ENCODE measurements at regions not wholly inside any gene's neighbourhood (a gene's known extent, or its start where the extent isn't known, plus 50 kb on each side); places are given as distances from the start of the nearest gene placed in this dataset.

DNA sequence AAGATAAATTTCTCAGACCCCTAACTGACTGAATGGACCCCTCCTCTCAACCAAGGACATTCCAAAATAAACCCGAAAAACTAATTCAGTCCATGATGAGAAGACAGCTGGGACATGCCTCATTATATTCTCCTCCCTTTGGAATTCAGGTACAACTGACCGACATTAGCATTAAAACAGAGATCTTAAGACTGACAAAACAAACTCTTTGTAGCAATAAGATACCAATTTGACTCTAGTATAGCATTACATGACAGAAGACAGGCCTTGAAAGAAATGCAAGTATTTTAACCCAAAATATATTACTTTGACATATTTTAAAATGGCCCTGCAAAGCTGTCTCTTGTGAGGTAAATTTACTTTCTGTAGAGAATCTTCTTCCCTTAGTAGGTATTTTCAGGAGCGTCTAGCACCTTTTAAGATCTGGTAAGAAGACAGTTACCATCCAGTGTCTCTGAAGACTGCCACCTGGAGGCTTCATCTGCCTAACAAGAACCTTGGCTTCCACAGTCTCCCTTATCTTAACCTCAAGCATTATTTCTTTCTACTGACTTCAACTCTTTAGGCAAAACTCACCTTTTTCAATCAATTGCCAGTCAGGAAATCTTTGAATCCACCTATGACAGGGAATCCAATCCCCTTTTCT is 957.5 kb downstream of the SLC6A15 start:
- CTCF ChIA-PET = no interaction called here
- no peak overlapping the region for H3K4me3 Mint-ChIP-seq (ENCODE audit: low read depth, unreplicated experiment)
- intact Hi-C loops (cut with micrococcal nuclease; ENCODE audit: unreplicated experiment) = no loop called here

GRCh38 chr12:83954071-83954789 is 958.4 kb downstream of the SLC6A15 start:
- Mint-ChIP-seq H3K4me3 (ENCODE audit: low read depth, unreplicated experiment) (no peak overlapping the region), H3K27me3 (ENCODE audit: unreplicated experiment) (no peaks in the 10 kb centered on the region), H3K36me3 (ENCODE audit: insufficient read depth, unreplicated experiment) (no peaks in the 10 kb centered on the region), H3K4me1 (ENCODE audit: low read depth, unreplicated experiment) (peaks cover 11% of the 10 kb centered on the region), H3K9me3 (ENCODE audit: low read depth, unreplicated experiment) (no peaks in the 10 kb centered on the region), H3K27ac (ENCODE audit: unreplicated experiment) (no peak overlapping the region)
- no peak for DNase-seq
- BruUV-seq (replicated peaks) = no TSS peak
- intact Hi-C loops (cut with micrococcal nuclease; ENCODE audit: unreplicated experiment) = no loop called here
- TF ChIP-seq, protein P1, sequence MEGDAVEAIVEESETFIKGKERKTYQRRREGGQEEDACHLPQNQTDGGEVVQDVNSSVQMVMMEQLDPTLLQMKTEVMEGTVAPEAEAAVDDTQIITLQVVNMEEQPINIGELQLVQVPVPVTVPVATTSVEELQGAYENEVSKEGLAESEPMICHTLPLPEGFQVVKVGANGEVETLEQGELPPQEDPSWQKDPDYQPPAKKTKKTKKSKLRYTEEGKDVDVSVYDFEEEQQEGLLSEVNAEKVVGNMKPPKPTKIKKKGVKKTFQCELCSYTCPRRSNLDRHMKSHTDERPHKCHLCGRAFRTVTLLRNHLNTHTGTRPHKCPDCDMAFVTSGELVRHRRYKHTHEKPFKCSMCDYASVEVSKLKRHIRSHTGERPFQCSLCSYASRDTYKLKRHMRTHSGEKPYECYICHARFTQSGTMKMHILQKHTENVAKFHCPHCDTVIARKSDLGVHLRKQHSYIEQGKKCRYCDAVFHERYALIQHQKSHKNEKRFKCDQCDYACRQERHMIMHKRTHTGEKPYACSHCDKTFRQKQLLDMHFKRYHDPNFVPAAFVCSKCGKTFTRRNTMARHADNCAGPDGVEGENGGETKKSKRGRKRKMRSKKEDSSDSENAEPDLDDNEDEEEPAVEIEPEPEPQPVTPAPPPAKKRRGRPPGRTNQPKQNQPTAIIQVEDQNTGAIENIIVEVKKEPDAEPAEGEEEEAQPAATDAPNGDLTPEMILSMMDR (IDR thresholded peaks at IDR 0.05; ENCODE audit: unreplicated experiment) = no peak
- CTCF ChIA-PET = interaction anchor here (0.6 kb wide), 1 partner anchor 33 kb away, joined by 9 read pairs; no protein-coding TSS in a partner anchor

More for the DNA sequence above, 957.5 kb downstream of the SLC6A15 start:
- peaks cover 16% of the 10 kb centered on the region for H3K4me1 Mint-ChIP-seq (ENCODE audit: low read depth, unreplicated experiment)
- no peaks in the 10 kb centered on the region for H3K36me3 Mint-ChIP-seq (ENCODE audit: insufficient read depth, unreplicated experiment)
- H3K27me3 Mint-ChIP-seq (ENCODE audit: unreplicated experiment) = no peaks in the 10 kb centered on the region
- DNase-seq = no peak
- H3K27ac Mint-ChIP-seq (ENCODE audit: unreplicated experiment) = no peak overlapping the region
- TF ChIP-seq, protein P1 (IDR thresholded peaks at IDR 0.05; ENCODE audit: unreplicated experiment) = no peak
- no TSS peak for BruUV-seq (replicated peaks)
- H3K9me3 Mint-ChIP-seq (ENCODE audit: low read depth, unreplicated experiment) = no peaks in the 10 kb centered on the region

DNA sequence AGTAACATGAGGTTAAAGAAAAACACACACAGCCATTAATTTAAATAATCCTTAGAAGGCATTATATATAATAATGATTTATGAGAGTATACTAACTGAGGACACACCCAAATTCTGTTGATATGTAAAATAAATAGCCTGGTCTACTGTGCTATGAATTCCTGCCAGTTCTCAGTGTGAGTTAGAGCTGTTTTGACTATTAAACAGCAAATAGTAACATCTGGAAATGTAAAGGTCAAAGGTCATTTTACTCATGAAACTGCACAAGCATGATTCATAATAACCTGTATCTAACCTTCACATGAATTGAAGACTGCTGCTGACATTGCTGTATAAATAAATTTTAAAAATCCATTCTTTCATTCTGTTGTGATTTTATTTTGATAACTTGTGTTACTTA is 966.7 kb downstream of the SLC6A15 start:
- BruUV-seq (replicated peaks) = no TSS peak
- DNase-seq = no peak

GRCh38 chr12:83939718-83940117 is 972.9 kb downstream of the SLC6A15 start:
- TF ChIP-seq, protein P1 (IDR thresholded peaks at IDR 0.05; ENCODE audit: unreplicated experiment) = no peak
- BruUV-seq (replicated peaks) = no TSS peak
- DNase-seq = no peak
- Mint-ChIP-seq H3K4me1 (ENCODE audit: low read depth, unreplicated experiment) (peaks cover 9% of the 10 kb centered on the region), H3K4me3 (ENCODE audit: low read depth, unreplicated experiment) (no peak overlapping the region), H3K9me3 (ENCODE audit: low read depth, unreplicated experiment) (no peaks in the 10 kb centered on the region), H3K36me3 (ENCODE audit: insufficient read depth, unreplicated experiment) (no peaks in the 10 kb centered on the region), H3K27ac (ENCODE audit: unreplicated experiment) (no peak overlapping the region), H3K27me3 (ENCODE audit: unreplicated experiment) (no peaks in the 10 kb centered on the region)
- CTCF ChIA-PET = no interaction called here
- intact Hi-C loops (cut with micrococcal nuclease; ENCODE audit: unreplicated experiment) = loop anchor here (10.0 kb wide), 1 partner anchor 235 kb away; no protein-coding TSS in a partner anchor

More for the DNA sequence above, 966.7 kb downstream of the SLC6A15 start:
- intact Hi-C loops (cut with micrococcal nuclease; ENCODE audit: unreplicated experiment) = loop anchor here (10.0 kb wide), 1 partner anchor 229 kb away; no protein-coding TSS in a partner anchor
- Mint-ChIP-seq H3K9me3 (ENCODE audit: low read depth, unreplicated experiment) (no peaks in the 10 kb centered on the region), H3K4me1 (ENCODE audit: low read depth, unreplicated experiment) (peaks cover 9% of the 10 kb centered on the region), H3K27ac (ENCODE audit: unreplicated experiment) (no peak overlapping the region), H3K36me3 (ENCODE audit: insufficient read depth, unreplicated experiment) (no peaks in the 10 kb centered on the region), H3K27me3 (ENCODE audit: unreplicated experiment) (no peaks in the 10 kb centered on the region), H3K4me3 (ENCODE audit: low read depth, unreplicated experiment) (no peak overlapping the region)
- TF ChIP-seq, protein P1 (IDR thresholded peaks at IDR 0.05; ENCODE audit: unreplicated experiment) = no peak
- CTCF ChIA-PET = no interaction called here
